SK-N-SH (cell line): ENCODE measurements at regions not wholly inside any gene's neighbourhood (a gene's known extent, or its start where the extent isn't known, plus 50 kb on each side); places are given as distances from the start of the nearest gene placed in this dataset.

Experiments used
- CTCF ChIA-PET: fragments of 300-600, 350-600 bp; formaldehyde crosslinking; extraction: SDS; loops from one replicate; lab custom pipeline; 2021; lab: Yijun Ruan, JAX
- POLR2A ChIA-PET: fragments of 350-600 bp; sonication (Branson Sonifier 250); formaldehyde crosslinking; extraction: SDS; loops from one replicate; lab custom pipeline; 2020; ENCODE audit warnings: antibody characterized with exemption, inconsistent platforms; lab: Yijun Ruan, JAX
- DNase-seq: peaks from one replicate; pipeline ENCODE4 v3.0.0; 2012
- H2AFZ ChIP-seq: fragments of 200-600 bp; sonication (generic); 2 replicates; pipeline ENCODE4 v1.8.1; 2016; ENCODE audit warnings: antibody characterized with exemption, mild to moderate bottlenecking, low read depth
- H3F3A ChIP-seq: fragments of 200-600 bp; sonication (generic); replicated peaks from 2 replicates; pipeline ENCODE3; 2016; ENCODE audit warnings: antibody characterized with exemption, mild to moderate bottlenecking; ENCODE audit not compliant: insufficient read depth
- H3K27ac ChIP-seq, 2 experiments: fragments of 200-500 bp in 1 of 2; fragments of 200-600 bp in 1 of 2; sonication (Bioruptor generic) in 1 of 2; sonication (generic), shearing (Covaris generic) in 1 of 2; 2 replicates each; pipeline versions ENCODE4 v1.5.1 to v1.6.1; 2014 to 2016; ENCODE audit warnings: low read depth in 2 of 2, inconsistent platforms in 1 of 2, low read length in 1 of 2, mild to moderate bottlenecking in 1 of 2, mixed read lengths in 1 of 2
- H3K27me3 ChIP-seq: fragments of 200-600 bp; sonication (generic), shearing (Covaris generic); 2 replicates; pipeline ENCODE4 v1.6.1; 2016; ENCODE audit warnings: mixed run types; ENCODE audit not compliant: insufficient read depth
- H3K36me3 ChIP-seq, 2 experiments: fragments of 200-500 bp in 1 of 2; fragments of 200-600 bp in 1 of 2; sonication (Bioruptor generic) in 1 of 2; sonication (generic) in 1 of 2; replicated peaks in 1 of 2; 2 replicates each; pipeline versions ENCODE3 to v1.5.1; 2014 to 2016; ENCODE audit warnings: low read length in 1 of 2, mild to moderate bottlenecking in 1 of 2; ENCODE audit not compliant: insufficient read depth in 2 of 2, control insufficient read depth in 1 of 2
- H3K4me1 ChIP-seq, 2 experiments: fragments of 200-500 bp in 1 of 2; fragments of 200-600 bp in 1 of 2; sonication (Bioruptor generic) in 1 of 2; sonication (generic), shearing (Covaris generic) in 1 of 2; 2 replicates each; pipeline versions ENCODE4 v1.5.1 to v1.6.1; 2014 to 2016; ENCODE audit warnings: low read depth in 1 of 2, low read length in 1 of 2, mixed run types in 1 of 2; ENCODE audit not compliant: insufficient read depth in 2 of 2, control insufficient read depth in 1 of 2
- H3K4me2 ChIP-seq: fragments of 200-600 bp; sonication (generic), shearing (Covaris generic); 2 replicates; pipeline ENCODE4 v1.6.1; 2017; ENCODE audit warnings: mixed run types
- H3K4me3 ChIP-seq, 2 experiments: fragments of 200-500 bp in 1 of 2; fragments of 200-600 bp in 1 of 2; sonication (Bioruptor generic) in 1 of 2; sonication (generic), shearing (Covaris generic) in 1 of 2; 2 replicates each; pipeline versions ENCODE4 v1.5.1 to v1.8.1; 2014 to 2016; ENCODE audit warnings: low read depth in 2 of 2, inconsistent platforms in 1 of 2, low read length in 1 of 2, mild to moderate bottlenecking in 1 of 2, mixed read lengths in 1 of 2, moderate library complexity in 1 of 2
- H3K79me2 ChIP-seq: fragments of 200-600 bp; sonication (generic); 2 replicates; pipeline ENCODE4 v1.8.1; 2017; ENCODE audit warnings: mild to moderate bottlenecking; ENCODE audit not compliant: insufficient read depth
- H3K9ac ChIP-seq: fragments of 200-600 bp; sonication (generic); 2 replicates; pipeline ENCODE4 v1.6.1; 2017; ENCODE audit warnings: mixed run types
- H3K9me2 ChIP-seq: fragments of 200-600 bp; sonication (generic); 2 replicates; pipeline ENCODE4 v1.6.1; 2017; ENCODE audit warnings: mixed run types
- H3K9me3 ChIP-seq: fragments of 200-600 bp; sonication (generic); 2 replicates; pipeline ENCODE4 v1.6.1; 2017; ENCODE audit warnings: mixed run types, mild to moderate bottlenecking, moderate library complexity
- H4K20me1 ChIP-seq: fragments of 200-600 bp; sonication (generic); 2 replicates; pipeline ENCODE4 v1.6.1; 2017; ENCODE audit warnings: mild to moderate bottlenecking, mixed run types; ENCODE audit not compliant: insufficient read depth
- FOXJ3 ChIP-seq: sonication (generic); formaldehyde crosslinking; IDR thresholded peaks from 2 replicates; pipeline ENCODE4 v1.5.1; 2020; ENCODE audit warnings: mild to moderate bottlenecking, missing genetic modification reagents
- JUND ChIP-seq: IDR thresholded peaks from 2 replicates; pipeline ENCODE4 v1.4.0; 2012
- NRF1 ChIP-seq: IDR thresholded peaks from 2 replicates; pipeline ENCODE4 v1.6.1; 2012; ENCODE audit warnings: low read depth, mild to moderate bottlenecking, low read length
- POLR2AphosphoS5 ChIP-seq: IDR thresholded peaks from 2 replicates; pipeline ENCODE4 v1.6.1; 2012; ENCODE audit warnings: low read depth, low read length
- RFX5 ChIP-seq: IDR thresholded peaks from 2 replicates; pipeline ENCODE4 v1.6.1; 2012; ENCODE audit warnings: mild to moderate bottlenecking, improper control_type of control experiment, low read length
- RXRA ChIP-seq: IDR thresholded peaks from 2 replicates; pipeline ENCODE4 v1.4.0; 2012; ENCODE audit warnings: low read depth, mild to moderate bottlenecking, borderline replicate concordance
- SIN3A ChIP-seq: IDR thresholded peaks from 2 replicates; pipeline ENCODE4 v1.6.1; 2012; ENCODE audit warnings: low read depth, mild to moderate bottlenecking, low read length, moderate library complexity, borderline replicate concordance
- TAF1 ChIP-seq: IDR thresholded peaks from 2 replicates; pipeline ENCODE4 v1.6.1; 2012; ENCODE audit warnings: low read depth, mild to moderate bottlenecking, low read length, moderate library complexity, borderline replicate concordance
- TEAD4 ChIP-seq: IDR thresholded peaks from 2 replicates; pipeline ENCODE4 v1.4.0; 2012; ENCODE audit warnings: mild to moderate bottlenecking, borderline replicate concordance; ENCODE audit not compliant: insufficient read depth
- USF2 ChIP-seq: fragments of 150-350 bp; IDR thresholded peaks from 2 replicates; pipeline ENCODE4 v1.6.1; 2017; ENCODE audit warnings: antibody characterized with exemption, low read length, low read depth, borderline replicate concordance
- WGBS: methylation state at CpG from one replicate; pipeline ENCODE4 v1.1.6; 2017; ENCODE audit warnings: low lambda C conversion rate; 5-methylcytosine and 5-hydroxymethylcytosine counted together

- Histone ChIP-seq H3K4me3 (no peak overlapping the region), H4K20me1 (no peaks in the 10 kb centered on the region), H3K9me2 (no peaks in the 10 kb centered on the region), H3K9ac (no peak overlapping the region), H3K79me2 (no peaks in the 10 kb centered on the region), H3K4me1 (0 out of 4 replicates have a peak, but pooled peaks cover 0 to 5% of the 10 kb centered on the region in 2 experiments), H3K27ac (no peak overlapping the region), H3F3A (peaks cover 4% of the 10 kb centered on the region), H3K27me3 (no peaks in the 10 kb centered on the region), H3K4me2 (no peak overlapping the region), H2AFZ (no peak overlapping the region), H3K36me3 (peaks cover 0 to 3% of the 10 kb centered on the region in 2 experiments), H3K9me3 (0 out of 2 replicates have a peak, but pooled peaks cover 8% of the 10 kb centered on the region)
- WGBS: 23% methylated on average over 1 of the region's 1 CpG
- TF ChIP-seq RXRA: no peak
- no peak for DNase-seq
- ChIA-PET CTCF (interaction anchor here (0.9 kb wide), 1 partner anchor 43 kb away, joined by 3 read pairs; no protein-coding TSS in a partner anchor), POLR2A (interaction anchor here (0.6 kb wide), 1 partner anchor 177 kb away, joined by 3 read pairs; no protein-coding TSS in a partner anchor)
These were observed 549.4 kb upstream of the KLF4 start for GRCh38 chr9:108039012-108039411.

- ChIA-PET CTCF (no interaction called here), POLR2A (no interaction called here)
- Histone ChIP-seq H3K9me3 (no peaks in the 10 kb centered on the region), H3K4me1 (no peaks in the 10 kb centered on the region), H3K9me2 (no peaks in the 10 kb centered on the region), H3K79me2 (no peaks in the 10 kb centered on the region), H3K27ac (no peak overlapping the region), H2AFZ (no peak overlapping the region), H3K9ac (no peak overlapping the region), H3K4me2 (no peak overlapping the region), H4K20me1 (no peaks in the 10 kb centered on the region), H3K4me3 (no peak overlapping the region), H3K36me3 (no peaks in the 10 kb centered on the region), H3F3A (no peaks in the 10 kb centered on the region), H3K27me3 (peaks cover 7% of the 10 kb centered on the region; the same call in 1 of the 2 replicates)
- DNase-seq: no peak
- no CpG with 5 or more reads among the region's 1 CpG for WGBS
- TF ChIP-seq TAF1 (no peak), FOXJ3 (no peak), NRF1 (no peak), USF2 (no peak), JUND (no peak), TEAD4 (no peak), RFX5 (no peak), SIN3A (no peak), POLR2AphosphoS5 (no peak)
These were observed 545.9 kb upstream of the KLF4 start for GRCh38 chr9:108035487-108035886.
